ENCODE measurements at regions not wholly inside any gene's neighbourhood (a gene's known extent, or its start where the extent isn't known, plus 50 kb on each side); places are given as distances from the start of the nearest gene placed in this dataset.

DNA sequence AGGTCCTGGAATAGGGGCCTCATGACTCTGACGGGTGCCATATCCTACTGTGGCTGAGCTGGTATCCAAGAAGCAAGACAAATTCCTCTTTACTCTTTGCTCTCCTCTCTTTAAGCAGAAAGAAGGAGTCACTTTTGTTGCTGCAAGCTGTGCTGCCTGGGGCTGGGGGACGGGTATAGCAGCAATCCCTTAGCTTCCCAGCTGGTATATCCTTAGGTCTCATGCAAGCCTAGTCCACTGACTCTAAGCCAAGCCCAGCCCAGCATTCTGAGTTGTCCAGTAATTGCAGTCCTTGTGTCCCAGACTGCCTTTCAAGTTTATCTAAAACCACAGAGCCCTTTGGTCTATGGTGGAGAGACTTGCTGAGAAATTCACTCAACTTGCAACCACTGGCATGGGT lies 893.0 kb upstream of the PRR20A start:
- intact Hi-C loops (cut with micrococcal nuclease) = no loop called here
- Mint-ChIP-seq H3K9me3 (ENCODE audit: unreplicated experiment) (peaks cover 15% of the 10 kb centered on the region), H3K27me3 (ENCODE audit: insufficient read depth, unreplicated experiment) (peaks cover 22% of the 10 kb centered on the region), H3K4me3 (ENCODE audit: unreplicated experiment) (no peak overlapping the region), H3K4me1 (ENCODE audit: insufficient read depth, unreplicated experiment) (no peaks in the 10 kb centered on the region), H3K27ac (ENCODE audit: low read depth, unreplicated experiment) (no peak overlapping the region), H3K36me3 (ENCODE audit: insufficient read depth, unreplicated experiment) (no peaks in the 10 kb centered on the region)
- BruUV-seq (replicated peaks) = no TSS peak
- ChIA-PET CTCF (interaction anchor here (0.6 to 0.7 kb wide), 2 partner anchors 116 to 300 kb away, joined by 3 read pairs; no protein-coding TSS in a partner anchor), POLR2A (interaction anchor here (0.6 kb wide), 1 partner anchor 37 kb away, joined by 4 read pairs; no protein-coding TSS in a partner anchor)
- TF ChIP-seq, protein P1, sequence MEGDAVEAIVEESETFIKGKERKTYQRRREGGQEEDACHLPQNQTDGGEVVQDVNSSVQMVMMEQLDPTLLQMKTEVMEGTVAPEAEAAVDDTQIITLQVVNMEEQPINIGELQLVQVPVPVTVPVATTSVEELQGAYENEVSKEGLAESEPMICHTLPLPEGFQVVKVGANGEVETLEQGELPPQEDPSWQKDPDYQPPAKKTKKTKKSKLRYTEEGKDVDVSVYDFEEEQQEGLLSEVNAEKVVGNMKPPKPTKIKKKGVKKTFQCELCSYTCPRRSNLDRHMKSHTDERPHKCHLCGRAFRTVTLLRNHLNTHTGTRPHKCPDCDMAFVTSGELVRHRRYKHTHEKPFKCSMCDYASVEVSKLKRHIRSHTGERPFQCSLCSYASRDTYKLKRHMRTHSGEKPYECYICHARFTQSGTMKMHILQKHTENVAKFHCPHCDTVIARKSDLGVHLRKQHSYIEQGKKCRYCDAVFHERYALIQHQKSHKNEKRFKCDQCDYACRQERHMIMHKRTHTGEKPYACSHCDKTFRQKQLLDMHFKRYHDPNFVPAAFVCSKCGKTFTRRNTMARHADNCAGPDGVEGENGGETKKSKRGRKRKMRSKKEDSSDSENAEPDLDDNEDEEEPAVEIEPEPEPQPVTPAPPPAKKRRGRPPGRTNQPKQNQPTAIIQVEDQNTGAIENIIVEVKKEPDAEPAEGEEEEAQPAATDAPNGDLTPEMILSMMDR (IDR thresholded peaks at IDR 0.05; ENCODE audit: unreplicated experiment) = no peak
- no peak for DNase-seq (ENCODE audit: unreplicated experiment)

DNA sequence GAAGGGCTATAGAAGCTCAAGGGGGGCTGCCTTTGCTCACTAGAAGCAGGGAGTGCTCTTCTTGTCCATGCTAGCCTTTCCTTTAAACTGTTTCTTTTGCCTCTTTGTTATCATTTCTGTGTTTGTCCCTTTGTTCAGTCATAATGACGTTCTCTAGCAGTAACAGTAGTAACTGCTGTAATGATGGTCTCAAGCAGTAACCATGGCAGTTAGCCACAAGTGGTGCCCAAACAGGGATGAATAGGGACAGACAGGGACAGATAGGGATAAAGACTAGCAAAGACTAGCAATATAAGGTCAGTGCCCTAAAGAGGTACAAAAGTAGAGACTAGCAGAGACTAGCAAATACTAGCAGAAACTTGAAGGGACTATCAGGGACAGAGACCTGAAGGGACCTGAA lies 869.0 kb upstream of the PRR20A start:
- no peak for DNase-seq (ENCODE audit: unreplicated experiment)
- BruUV-seq (replicated peaks) = no TSS peak
- ChIA-PET POLR2A (no interaction called here), CTCF (no interaction called here)
- no peak overlapping the region for H3K27ac Mint-ChIP-seq (ENCODE audit: low read depth, unreplicated experiment)
- TF ChIP-seq, protein P1 (IDR thresholded peaks at IDR 0.05; ENCODE audit: unreplicated experiment) = no peak
- intact Hi-C loops (cut with micrococcal nuclease) = no loop called here
- H3K4me1 Mint-ChIP-seq (ENCODE audit: insufficient read depth, unreplicated experiment) = no peaks in the 10 kb centered on the region
- no peaks in the 10 kb centered on the region for H3K9me3 Mint-ChIP-seq (ENCODE audit: unreplicated experiment)
- peaks cover 5% of the 10 kb centered on the region for H3K36me3 Mint-ChIP-seq (ENCODE audit: insufficient read depth, unreplicated experiment)
- no peak overlapping the region for H3K4me3 Mint-ChIP-seq (ENCODE audit: unreplicated experiment)
- H3K27me3 Mint-ChIP-seq (ENCODE audit: insufficient read depth, unreplicated experiment) = peaks cover 47% of the 10 kb centered on the region

DNA sequence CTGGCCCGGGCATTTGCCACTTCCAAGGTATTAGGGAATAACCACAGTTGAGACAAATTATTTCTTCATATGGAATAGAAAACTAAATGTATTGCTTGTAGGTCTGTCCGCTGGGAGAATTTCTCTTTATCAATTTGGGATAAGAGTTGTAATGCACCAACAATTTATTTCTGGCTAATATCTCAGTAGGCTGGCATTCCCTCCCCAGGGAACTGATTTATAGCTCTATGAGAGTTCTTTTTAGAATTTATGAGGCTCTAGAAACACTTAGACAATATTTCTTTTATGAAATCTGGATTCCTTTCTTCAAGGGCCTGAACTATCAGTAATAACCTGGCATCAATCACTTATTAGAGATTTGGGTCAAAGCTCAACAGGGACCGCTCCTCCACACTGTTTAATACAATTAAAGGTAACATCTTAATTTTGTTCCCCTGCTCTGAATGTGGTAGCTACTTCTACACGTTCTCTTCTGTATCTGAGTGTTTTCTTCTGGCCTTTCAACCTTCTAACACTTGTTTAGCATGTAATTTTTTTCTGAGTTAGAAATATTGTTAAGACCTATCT lies 857.4 kb upstream of the PRR20A start:
- Mint-ChIP-seq H3K27ac (ENCODE audit: low read depth, unreplicated experiment) (no peak overlapping the region), H3K27me3 (ENCODE audit: insufficient read depth, unreplicated experiment) (peaks cover 22% of the 10 kb centered on the region), H3K4me3 (ENCODE audit: unreplicated experiment) (no peak overlapping the region), H3K4me1 (ENCODE audit: insufficient read depth, unreplicated experiment) (no peaks in the 10 kb centered on the region), H3K9me3 (ENCODE audit: unreplicated experiment) (peaks cover 13% of the 10 kb centered on the region), H3K36me3 (ENCODE audit: insufficient read depth, unreplicated experiment) (no peaks in the 10 kb centered on the region)
- no TSS peak for BruUV-seq (replicated peaks)
- intact Hi-C loops (cut with micrococcal nuclease) = no loop called here
- ChIA-PET CTCF (no interaction called here), POLR2A (no interaction called here)
- TF ChIP-seq, protein P1 (IDR thresholded peaks at IDR 0.05; ENCODE audit: unreplicated experiment) = no peak
- DNase-seq (ENCODE audit: unreplicated experiment) = no peak

DNA sequence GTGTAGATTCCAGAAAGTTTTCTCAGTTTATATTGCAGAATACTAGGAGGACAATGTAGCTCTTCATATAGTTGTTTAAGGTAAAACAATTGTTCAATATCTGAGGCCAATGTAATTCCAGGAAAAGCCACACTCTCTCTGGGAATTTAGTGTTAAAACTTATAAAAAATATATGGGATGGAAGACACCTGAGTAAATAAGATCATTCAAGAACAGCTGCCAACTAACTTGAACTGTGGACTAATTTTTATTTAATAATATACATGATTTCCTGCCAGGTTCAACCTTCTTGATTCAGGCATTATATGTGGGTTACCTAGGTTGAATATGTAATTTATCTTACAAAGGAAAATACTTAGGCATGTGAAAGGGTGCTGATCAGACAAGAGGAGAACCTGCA lies 841.1 kb upstream of the PRR20A start:
- H3K4me1 Mint-ChIP-seq (ENCODE audit: insufficient read depth, unreplicated experiment) = no peaks in the 10 kb centered on the region
- DNase-seq (ENCODE audit: unreplicated experiment) = no peak
- no peak overlapping the region for H3K4me3 Mint-ChIP-seq (ENCODE audit: unreplicated experiment)
- TF ChIP-seq, protein P1 (IDR thresholded peaks at IDR 0.05; ENCODE audit: unreplicated experiment) = no peak
- intact Hi-C loops (cut with micrococcal nuclease) = no loop called here
- H3K27me3 Mint-ChIP-seq (ENCODE audit: insufficient read depth, unreplicated experiment) = peaks cover 11% of the 10 kb centered on the region
- CTCF ChIA-PET = no interaction called here
- no peaks in the 10 kb centered on the region for H3K9me3 Mint-ChIP-seq (ENCODE audit: unreplicated experiment)
- BruUV-seq (replicated peaks) = no TSS peak
- POLR2A ChIA-PET = no interaction called here
- H3K36me3 Mint-ChIP-seq (ENCODE audit: insufficient read depth, unreplicated experiment) = no peaks in the 10 kb centered on the region
- H3K27ac Mint-ChIP-seq (ENCODE audit: low read depth, unreplicated experiment) = no peak overlapping the region

All from MCF 10A (cell line).